IMR-90 (cell line): ENCODE measurements at regions not wholly inside any gene's neighbourhood (a gene's known extent, or its start where the extent isn't known, plus 50 kb on each side); places are given as distances from the start of the nearest gene placed in this dataset.

Experiments
- ATAC-seq: fragments of 200-7000 bp; cut with Tn5 transposase; 2 replicates; pipeline ENCODE4 v1.9.1; 2020; ENCODE audit warnings: low read depth, mild to moderate bottlenecking, moderate library complexity
- BruUV-seq: library from RNA; stranded (reverse); fragments of 400-500 nt; replicated peaks from 2 replicates; lab custom pipeline; 2021; lab: Mats Ljungman, UMichigan
- CTCF ChIA-PET: fragments of 300-600 bp; formaldehyde crosslinking; extraction: SDS; loops from one replicate; lab custom pipeline; 2021; ENCODE audit warnings: antibody characterized with exemption; lab: Yijun Ruan, JAX
- POLR2A ChIA-PET: fragments of 300-600 bp; sonication (Branson Sonifier 250); formaldehyde crosslinking; loops from one replicate; lab custom pipeline; 2022; ENCODE audit warnings: antibody characterized with exemption; ENCODE audit not compliant: unreplicated experiment; lab: Charles Lee
- DNase-seq: peaks from one replicate; pipeline ENCODE4 v3.0.0; 2013
- H2AFZ ChIP-seq: replicated peaks from 2 replicates; pipeline ENCODE3; 2013; ENCODE audit warnings: low read length, mild to moderate bottlenecking; ENCODE audit not compliant: poor library complexity
- H2AK5ac ChIP-seq: 2 replicates; pipeline ENCODE4 v1.6.1; 2013; ENCODE audit warnings: low read depth, low read length, inconsistent platforms
- H2AK9ac ChIP-seq: replicated peaks from 2 replicates; pipeline ENCODE3; 2013; ENCODE audit warnings: mild to moderate bottlenecking, low read depth, low read length, moderate library complexity; ENCODE audit not compliant: poor library complexity
- H2BK120ac ChIP-seq: 2 replicates; pipeline ENCODE4 v1.6.1; 2013; ENCODE audit warnings: low read depth, low read length, inconsistent platforms
- H2BK15ac ChIP-seq: 3 replicates; pipeline ENCODE4 v1.6.1; 2013; ENCODE audit warnings: low read depth, low read length, inconsistent platforms
- H2BK20ac ChIP-seq: 2 replicates; pipeline ENCODE4 v1.6.1; 2013; ENCODE audit warnings: low read depth, mild to moderate bottlenecking, inconsistent platforms, low read length, moderate library complexity
- H2BK5ac ChIP-seq: 2 replicates; pipeline ENCODE4 v1.6.1; 2013; ENCODE audit warnings: mild to moderate bottlenecking, low read depth, low read length, inconsistent platforms; ENCODE audit not compliant: poor library complexity, severe bottlenecking
- H3K14ac ChIP-seq: replicated peaks from 2 replicates; pipeline ENCODE4 v1.6.1; 2013; ENCODE audit warnings: low read depth, low read length, inconsistent platforms
- H3K18ac ChIP-seq: 2 replicates; pipeline ENCODE4 v1.6.1; 2013; ENCODE audit warnings: low read depth, low read length, control low read depth
- H3K23ac ChIP-seq: 2 replicates; pipeline ENCODE4 v1.6.1; 2013; ENCODE audit warnings: low read depth, low read length, inconsistent platforms
- H3K27ac ChIP-seq: 2 replicates; pipeline ENCODE4 v1.5.1; 2013; ENCODE audit warnings: mild to moderate bottlenecking, control low read depth, low read length; ENCODE audit not compliant: insufficient read depth
- H3K27me3 ChIP-seq: 2 replicates; pipeline ENCODE4 v1.6.1; 2013; ENCODE audit warnings: low read length; ENCODE audit not compliant: control insufficient read depth, insufficient read depth
- H3K36me3 ChIP-seq: 2 replicates; pipeline ENCODE4 v1.6.1; 2013; ENCODE audit warnings: low read length, mixed read lengths; ENCODE audit not compliant: control insufficient read depth, insufficient read depth
- H3K4ac ChIP-seq: 2 replicates; pipeline ENCODE4 v1.6.1; 2013; ENCODE audit warnings: low read depth, low read length, inconsistent platforms
- H3K4me1 ChIP-seq: 2 replicates; pipeline ENCODE4 v1.6.1; 2013; ENCODE audit warnings: low read length, mixed read lengths; ENCODE audit not compliant: control insufficient read depth, insufficient read depth
- H3K4me2 ChIP-seq: 2 replicates; pipeline ENCODE4 v1.6.1; 2013; ENCODE audit warnings: low read depth, mild to moderate bottlenecking, control low read depth, low read length, moderate library complexity
- H3K4me3 ChIP-seq: 2 replicates; pipeline ENCODE4 v1.5.1; 2013; ENCODE audit warnings: low read depth, mild to moderate bottlenecking, control low read depth, low read length, moderate library complexity; ENCODE audit not compliant: insufficient read depth
- H3K56ac ChIP-seq: 2 replicates; pipeline ENCODE4 v1.6.1; 2013; ENCODE audit warnings: low read length, inconsistent platforms; ENCODE audit not compliant: insufficient read depth; ENCODE audit errors: extremely low read depth
- H3K79me1 ChIP-seq, 2 experiments: 2 replicates each; pipeline ENCODE4 v1.6.1; 2013; ENCODE audit warnings: low read length in 2 of 2, inconsistent platforms in 1 of 2, low read depth in 1 of 2
- H3K9ac ChIP-seq: 2 replicates; pipeline ENCODE4 v1.6.1; 2013; ENCODE audit warnings: low read depth, low read length, control low read depth
- H3K9me1 ChIP-seq: 2 replicates; pipeline ENCODE4 v1.6.1; 2013; ENCODE audit warnings: low read length, inconsistent platforms; ENCODE audit not compliant: insufficient read depth
- H3K9me3 ChIP-seq: 2 replicates; pipeline ENCODE4 v1.6.1; 2013; ENCODE audit warnings: low read length; ENCODE audit not compliant: control insufficient read depth, insufficient read depth
- H4K20me1 ChIP-seq: 2 replicates; pipeline ENCODE4 v1.6.1; 2013; ENCODE audit warnings: low read length, inconsistent platforms; ENCODE audit not compliant: insufficient read depth
- H4K5ac ChIP-seq: 2 replicates; pipeline ENCODE4 v1.6.1; 2013; ENCODE audit warnings: mild to moderate bottlenecking, low read depth, low read length, control low read depth
- H4K8ac ChIP-seq, 2 experiments: 2 replicates each; pipeline ENCODE4 v1.6.1; 2013; ENCODE audit warnings: low read depth in 2 of 2, low read length in 2 of 2, control low read depth in 1 of 2, inconsistent platforms in 1 of 2
- H4K91ac ChIP-seq: 2 replicates; pipeline ENCODE4 v1.6.1; 2013; ENCODE audit warnings: low read depth, low read length, inconsistent platforms; ENCODE audit not compliant: insufficient read depth
- CEBPB ChIP-seq: IDR thresholded peaks from 2 replicates; pipeline ENCODE4 v1.6.1; 2012; ENCODE audit warnings: low read depth, low read length, improper control_type of control experiment
- CHD1 ChIP-seq: IDR thresholded peaks from 2 replicates; pipeline ENCODE4 v1.6.1; 2012; ENCODE audit warnings: low read depth, low read length, improper control_type of control experiment
- POLR2A ChIP-seq: IDR thresholded peaks from 2 replicates; pipeline ENCODE4 v1.6.1; 2012; ENCODE audit warnings: mild to moderate bottlenecking, low read depth, low read length
- RCOR1 ChIP-seq: IDR thresholded peaks from 2 replicates; pipeline ENCODE4 v1.6.1; 2012; ENCODE audit warnings: mild to moderate bottlenecking, low read length, improper control_type of control experiment; ENCODE audit not compliant: insufficient replicate concordance
- RFX5 ChIP-seq: IDR thresholded peaks from 2 replicates; pipeline ENCODE4 v1.8.0; 2012; ENCODE audit warnings: low read depth, mild to moderate bottlenecking, low read length, moderate library complexity
- SMC3 ChIP-seq: fragments of 150-350 bp; IDR thresholded peaks from 2 replicates; pipeline ENCODE4 v1.6.1; 2016; ENCODE audit warnings: low read depth, mild to moderate bottlenecking, antibody characterized with exemption, low read length, moderate library complexity
- dilution Hi-C: fragments of 300-500 bp; cut with HindIII; formaldehyde crosslinking; loops from one replicate; pipeline ENCODE4 v1.14.3; 2018; ENCODE audit warnings: low sequenced_read_pairs; ENCODE audit not compliant: unreplicated experiment
- in situ Hi-C: fragments of 300-500 bp; cut with MboI; formaldehyde crosslinking; loops from 3 replicates; pipeline ENCODE4 v1.14.3; 2019; ENCODE audit warnings: low sequenced_read_pairs, inconsistent platforms, mixed read lengths
- intact Hi-C: fragments of 100-400 bp; cut with micrococcal nuclease; formaldehyde crosslinking; loops from 2 replicates; pipeline ENCODE4 v1.10.0; 2022
- TF ChIP-seq, protein P1 (sequence below): fragments of 150-350 bp; IDR thresholded peaks from 2 replicates; pipeline ENCODE4 v1.6.1; 2017; ENCODE audit warnings: mild to moderate bottlenecking, antibody characterized with exemption, low read length, low read depth
- TF ChIP-seq, protein P2 (sequence below): fragments of 150-350 bp; IDR thresholded peaks from 2 replicates; pipeline ENCODE4 v1.6.1; 2016; ENCODE audit warnings: low read depth, mild to moderate bottlenecking, low read length, moderate library complexity, borderline replicate concordance

DNA sequence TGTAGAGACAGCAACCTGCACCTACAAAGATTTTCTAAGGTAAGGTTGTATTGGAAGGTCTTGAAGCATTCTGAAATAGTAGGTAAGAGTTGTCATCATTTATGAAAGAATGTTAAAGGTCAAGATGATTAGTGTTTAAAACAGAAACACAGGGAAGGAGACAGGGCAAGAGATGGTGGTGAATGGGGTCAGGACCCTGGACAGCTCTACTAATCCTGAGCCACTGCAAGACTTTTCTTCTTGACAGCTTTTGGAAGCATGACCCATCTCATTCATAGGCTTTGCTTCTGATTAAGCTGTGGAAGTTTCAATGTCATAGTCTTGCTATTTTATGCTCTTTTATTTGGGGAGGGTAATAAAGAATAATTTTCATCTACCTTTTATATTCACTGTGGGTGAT is 75.5 kb upstream of the CAND1 start:
- Histone ChIP-seq H3K27me3 (no peaks in the 10 kb centered on the region), H3K27ac (no peak overlapping the region), H2AK9ac (no peak overlapping the region), H2BK15ac (no peak overlapping the region), H4K8ac (no peak overlapping the region), H3K9me3 (no peaks in the 10 kb centered on the region), H2BK120ac (no peak overlapping the region), H3K4me2 (no peak overlapping the region), H3K56ac (no peak overlapping the region), H3K79me1 (no peaks in the 10 kb centered on the region), H3K4ac (no peak overlapping the region), H4K5ac (no peak overlapping the region), H3K36me3 (no peaks in the 10 kb centered on the region), H2AK5ac (no peak overlapping the region), H3K9me1 (no peaks in the 10 kb centered on the region), H2BK20ac (no peak overlapping the region), H3K4me3 (no peak overlapping the region), H3K23ac (no peak overlapping the region), H2AFZ (no peak overlapping the region), H2BK5ac (no peak overlapping the region), H3K14ac (no peak overlapping the region), H3K4me1 (no peaks in the 10 kb centered on the region), H3K18ac (no peak overlapping the region), H3K9ac (no peak overlapping the region), H4K91ac (no peak overlapping the region), H4K20me1 (no peaks in the 10 kb centered on the region)
- dilution Hi-C loops (no loop called here), intact Hi-C loops (no loop called here), in situ Hi-C loops (no loop called here)
- ChIA-PET POLR2A (no interaction called here), CTCF (no interaction called here)
- TF ChIP-seq RCOR1: no peak
- TF ChIP-seq POLR2A: no peak
- TF ChIP-seq, protein P1, sequence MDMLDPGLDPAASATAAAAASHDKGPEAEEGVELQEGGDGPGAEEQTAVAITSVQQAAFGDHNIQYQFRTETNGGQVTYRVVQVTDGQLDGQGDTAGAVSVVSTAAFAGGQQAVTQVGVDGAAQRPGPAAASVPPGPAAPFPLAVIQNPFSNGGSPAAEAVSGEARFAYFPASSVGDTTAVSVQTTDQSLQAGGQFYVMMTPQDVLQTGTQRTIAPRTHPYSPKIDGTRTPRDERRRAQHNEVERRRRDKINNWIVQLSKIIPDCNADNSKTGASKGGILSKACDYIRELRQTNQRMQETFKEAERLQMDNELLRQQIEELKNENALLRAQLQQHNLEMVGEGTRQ: no peak
- TF ChIP-seq, protein P2, sequence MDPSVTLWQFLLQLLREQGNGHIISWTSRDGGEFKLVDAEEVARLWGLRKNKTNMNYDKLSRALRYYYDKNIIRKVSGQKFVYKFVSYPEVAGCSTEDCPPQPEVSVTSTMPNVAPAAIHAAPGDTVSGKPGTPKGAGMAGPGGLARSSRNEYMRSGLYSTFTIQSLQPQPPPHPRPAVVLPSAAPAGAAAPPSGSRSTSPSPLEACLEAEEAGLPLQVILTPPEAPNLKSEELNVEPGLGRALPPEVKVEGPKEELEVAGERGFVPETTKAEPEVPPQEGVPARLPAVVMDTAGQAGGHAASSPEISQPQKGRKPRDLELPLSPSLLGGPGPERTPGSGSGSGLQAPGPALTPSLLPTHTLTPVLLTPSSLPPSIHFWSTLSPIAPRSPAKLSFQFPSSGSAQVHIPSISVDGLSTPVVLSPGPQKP: no peak
- TF ChIP-seq CEBPB: no peak
- no peak for TF ChIP-seq RFX5
- no peak for TF ChIP-seq CHD1
- TF ChIP-seq SMC3: no peak
- ATAC-seq (peak; percentile 54; the same call in 1 of the 2 replicates), DNase-seq (peak; percentile 23)
- BruUV-seq: no TSS peak
